ENCODE measurements at regions not wholly inside any gene's neighbourhood (a gene's known extent, or its start where the extent isn't known, plus 50 kb on each side); places are given as distances from the start of the nearest gene placed in this dataset.

DNA sequence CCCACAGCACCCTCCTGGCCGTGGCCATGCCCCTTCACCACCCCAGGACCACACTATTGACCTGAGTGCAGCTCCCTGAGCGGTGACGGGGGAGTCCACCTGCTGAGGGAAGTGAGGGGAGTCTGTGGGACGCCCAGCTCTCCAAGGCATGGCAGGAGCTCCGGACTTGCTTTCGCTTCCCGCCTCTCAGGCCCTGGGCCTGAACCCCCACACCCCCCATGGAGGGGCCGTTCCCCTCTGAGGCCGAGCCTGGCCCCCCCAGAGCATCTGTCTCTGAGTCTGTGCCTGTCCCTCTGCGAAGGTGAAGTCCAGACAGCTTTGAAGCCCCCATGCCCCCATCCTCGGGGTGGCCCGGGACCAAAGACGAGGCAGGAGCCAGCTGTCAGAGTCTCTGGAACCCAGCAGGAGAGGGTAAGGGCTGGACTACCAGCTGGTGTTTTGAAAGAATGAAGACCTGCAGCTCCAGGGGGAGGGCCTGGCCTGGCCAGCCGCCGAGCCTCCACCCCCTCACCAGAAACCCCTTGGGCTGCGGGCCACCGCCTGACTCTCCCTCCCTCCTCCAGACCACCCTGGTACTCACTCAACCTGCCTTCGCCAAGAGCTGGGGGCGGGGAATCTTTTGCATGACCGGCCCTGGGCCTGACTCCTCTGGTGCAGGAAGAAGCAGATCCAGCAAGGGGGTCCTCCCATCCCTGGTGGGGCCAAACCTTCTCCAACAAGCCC, 114.0 kb downstream of the PDGFA start:
- TF ChIP-seq, protein P1, sequence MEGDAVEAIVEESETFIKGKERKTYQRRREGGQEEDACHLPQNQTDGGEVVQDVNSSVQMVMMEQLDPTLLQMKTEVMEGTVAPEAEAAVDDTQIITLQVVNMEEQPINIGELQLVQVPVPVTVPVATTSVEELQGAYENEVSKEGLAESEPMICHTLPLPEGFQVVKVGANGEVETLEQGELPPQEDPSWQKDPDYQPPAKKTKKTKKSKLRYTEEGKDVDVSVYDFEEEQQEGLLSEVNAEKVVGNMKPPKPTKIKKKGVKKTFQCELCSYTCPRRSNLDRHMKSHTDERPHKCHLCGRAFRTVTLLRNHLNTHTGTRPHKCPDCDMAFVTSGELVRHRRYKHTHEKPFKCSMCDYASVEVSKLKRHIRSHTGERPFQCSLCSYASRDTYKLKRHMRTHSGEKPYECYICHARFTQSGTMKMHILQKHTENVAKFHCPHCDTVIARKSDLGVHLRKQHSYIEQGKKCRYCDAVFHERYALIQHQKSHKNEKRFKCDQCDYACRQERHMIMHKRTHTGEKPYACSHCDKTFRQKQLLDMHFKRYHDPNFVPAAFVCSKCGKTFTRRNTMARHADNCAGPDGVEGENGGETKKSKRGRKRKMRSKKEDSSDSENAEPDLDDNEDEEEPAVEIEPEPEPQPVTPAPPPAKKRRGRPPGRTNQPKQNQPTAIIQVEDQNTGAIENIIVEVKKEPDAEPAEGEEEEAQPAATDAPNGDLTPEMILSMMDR (IDR thresholded peaks at IDR 0.05; ENCODE audit: insufficient read depth, low read length): no peak
- TF ChIP-seq, protein P2, sequence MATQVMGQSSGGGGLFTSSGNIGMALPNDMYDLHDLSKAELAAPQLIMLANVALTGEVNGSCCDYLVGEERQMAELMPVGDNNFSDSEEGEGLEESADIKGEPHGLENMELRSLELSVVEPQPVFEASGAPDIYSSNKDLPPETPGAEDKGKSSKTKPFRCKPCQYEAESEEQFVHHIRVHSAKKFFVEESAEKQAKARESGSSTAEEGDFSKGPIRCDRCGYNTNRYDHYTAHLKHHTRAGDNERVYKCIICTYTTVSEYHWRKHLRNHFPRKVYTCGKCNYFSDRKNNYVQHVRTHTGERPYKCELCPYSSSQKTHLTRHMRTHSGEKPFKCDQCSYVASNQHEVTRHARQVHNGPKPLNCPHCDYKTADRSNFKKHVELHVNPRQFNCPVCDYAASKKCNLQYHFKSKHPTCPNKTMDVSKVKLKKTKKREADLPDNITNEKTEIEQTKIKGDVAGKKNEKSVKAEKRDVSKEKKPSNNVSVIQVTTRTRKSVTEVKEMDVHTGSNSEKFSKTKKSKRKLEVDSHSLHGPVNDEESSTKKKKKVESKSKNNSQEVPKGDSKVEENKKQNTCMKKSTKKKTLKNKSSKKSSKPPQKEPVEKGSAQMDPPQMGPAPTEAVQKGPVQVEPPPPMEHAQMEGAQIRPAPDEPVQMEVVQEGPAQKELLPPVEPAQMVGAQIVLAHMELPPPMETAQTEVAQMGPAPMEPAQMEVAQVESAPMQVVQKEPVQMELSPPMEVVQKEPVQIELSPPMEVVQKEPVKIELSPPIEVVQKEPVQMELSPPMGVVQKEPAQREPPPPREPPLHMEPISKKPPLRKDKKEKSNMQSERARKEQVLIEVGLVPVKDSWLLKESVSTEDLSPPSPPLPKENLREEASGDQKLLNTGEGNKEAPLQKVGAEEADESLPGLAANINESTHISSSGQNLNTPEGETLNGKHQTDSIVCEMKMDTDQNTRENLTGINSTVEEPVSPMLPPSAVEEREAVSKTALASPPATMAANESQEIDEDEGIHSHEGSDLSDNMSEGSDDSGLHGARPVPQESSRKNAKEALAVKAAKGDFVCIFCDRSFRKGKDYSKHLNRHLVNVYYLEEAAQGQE (IDR thresholded peaks at IDR 0.05; ENCODE audit: insufficient replicate concordance, low read depth): no peak
- TF ChIP-seq GABPA (IDR thresholded peaks at IDR 0.05; ENCODE audit: low read depth): no peak

Measured in HL-60 (cell line).